CD4-positive, alpha-beta T cell treated with Interleukin-21 for 1 hour (primary cell): ENCODE measurements at regions not wholly inside any gene's neighbourhood (a gene's known extent, or its start where the extent isn't known, plus 50 kb on each side); places are given as distances from the start of the nearest gene placed in this dataset.

Experiments
- DNase-seq: peaks from one replicate; pipeline ENCODE4 v3.0.0-alpha.2; 2020

DNA sequence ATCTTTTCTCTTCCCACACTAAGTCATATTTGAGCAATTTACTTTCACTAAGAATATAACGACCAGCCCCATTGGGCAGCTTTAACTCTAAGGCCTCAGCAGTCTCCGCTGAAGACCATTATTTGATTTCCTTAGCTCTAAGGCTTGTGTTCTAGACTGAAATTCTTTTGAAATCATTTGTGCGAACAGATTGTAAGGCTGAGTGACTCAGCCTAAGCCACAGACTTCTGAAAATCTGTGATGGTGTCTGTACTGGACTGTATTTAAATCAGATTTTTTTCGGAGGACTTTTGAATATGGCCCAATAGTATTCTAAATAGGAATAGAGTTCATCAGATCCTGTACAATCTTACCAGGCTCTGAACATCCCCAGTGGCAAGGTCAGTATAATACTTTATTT lies 150.3 kb upstream of the TECRL start:
- no peak for DNase-seq

DNA sequence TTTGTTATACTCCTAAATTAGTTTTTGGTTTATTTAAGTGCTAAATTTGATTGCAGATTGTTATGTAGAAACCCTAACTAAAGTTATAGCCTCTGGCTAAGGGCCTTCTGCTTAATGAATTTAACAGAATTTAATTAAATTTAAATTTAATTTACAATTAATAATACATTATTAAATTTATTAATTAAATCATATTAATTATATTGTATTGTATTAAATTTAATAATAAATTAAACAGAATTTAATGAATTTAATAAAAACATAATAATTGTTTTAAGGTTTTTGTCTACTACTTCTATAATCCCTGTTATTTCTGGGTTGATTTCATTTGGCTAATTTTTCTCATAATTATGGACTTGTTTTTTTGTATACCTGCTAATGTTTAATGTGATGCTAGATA lies 141.9 kb upstream of the TECRL start:
- no peak for DNase-seq

DNA sequence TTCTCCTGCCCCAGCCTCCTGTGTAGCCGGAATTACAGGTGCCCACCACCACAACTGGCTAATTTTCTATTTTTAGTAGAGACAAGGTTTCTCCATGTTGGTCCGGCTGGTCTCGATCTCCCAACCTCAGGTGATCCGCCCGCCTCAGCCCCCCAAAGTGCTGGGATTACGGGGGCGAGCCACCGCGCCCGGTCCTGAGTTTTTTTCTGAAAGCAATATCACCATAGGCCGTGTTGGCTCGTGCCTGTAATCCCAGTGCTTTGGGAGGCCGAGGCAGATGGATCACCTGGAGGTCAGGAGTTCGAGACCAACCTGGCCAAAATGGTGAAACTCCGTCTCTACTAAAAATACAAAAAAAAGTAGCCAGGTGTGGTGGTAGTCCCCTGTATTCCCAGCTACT lies 136.3 kb upstream of the TECRL start:
- DNase-seq, result no peak

DNA sequence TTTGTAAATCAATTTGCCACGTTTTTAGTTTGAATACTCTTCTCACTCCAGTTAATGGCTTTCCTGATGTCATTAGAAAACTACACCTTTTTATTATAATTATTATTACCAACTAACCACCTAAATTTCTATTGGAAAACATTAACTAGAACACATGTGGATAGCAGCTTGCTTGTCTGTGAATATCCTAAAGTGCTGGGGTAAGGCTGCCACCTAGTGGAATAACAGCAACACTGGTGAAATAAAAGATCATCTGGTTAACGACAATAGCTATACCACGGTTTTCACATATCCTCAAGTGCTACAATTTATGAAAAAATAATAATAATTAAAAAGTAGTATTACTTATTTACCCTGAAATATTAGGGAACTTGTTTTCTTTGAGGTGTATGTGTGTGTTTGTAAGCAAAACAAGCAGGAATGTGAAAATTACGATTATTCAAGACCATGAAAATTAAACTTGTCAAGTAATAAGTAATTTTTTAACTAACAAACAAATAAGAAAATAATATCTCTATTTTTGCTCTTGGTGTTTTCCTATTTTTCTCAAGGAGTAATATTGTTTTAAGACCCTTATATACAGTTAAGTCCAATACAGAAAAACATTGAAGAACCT lies 130.1 kb upstream of the TECRL start:
- peak; percentile 8 for DNase-seq

DNA sequence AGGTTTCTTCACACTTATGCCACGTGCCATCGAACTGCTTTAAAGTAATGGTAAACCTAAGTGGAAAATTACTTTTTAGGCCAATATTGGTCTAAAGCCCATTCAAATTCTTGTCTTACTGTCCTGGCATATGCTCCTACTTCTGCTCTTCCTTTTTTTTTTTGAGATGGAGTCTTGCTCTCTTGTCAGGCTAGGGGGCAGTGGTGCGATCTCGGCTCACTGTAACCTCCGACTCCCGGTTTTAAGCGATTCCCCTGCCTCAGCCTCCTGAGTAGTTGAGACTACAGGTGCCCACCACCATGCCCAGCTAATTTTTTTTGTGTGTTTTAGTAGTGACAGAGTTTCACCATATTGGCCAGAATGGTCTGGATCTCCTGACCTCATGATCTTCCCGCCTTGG lies 129.0 kb upstream of the TECRL start:
- no peak for DNase-seq

DNA sequence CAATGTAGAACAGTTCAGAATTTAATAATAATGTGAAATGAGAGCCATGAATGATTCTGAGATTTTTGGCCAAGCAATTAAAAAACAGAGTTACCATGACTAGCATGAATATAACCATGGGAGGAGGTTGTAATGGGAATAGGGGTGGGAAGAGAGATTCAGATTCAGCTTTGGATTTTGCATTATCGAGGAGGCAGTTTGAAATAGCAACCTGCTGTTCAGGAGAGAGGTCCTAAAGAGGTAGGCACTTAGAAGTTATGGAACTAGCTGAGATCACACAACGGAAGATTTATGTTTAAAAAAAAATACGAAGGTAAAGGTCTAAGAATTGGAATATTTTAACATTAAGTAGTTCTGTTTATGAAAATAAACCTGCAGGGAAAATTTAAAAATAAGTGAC lies 124.4 kb upstream of the TECRL start:
- no peak for DNase-seq

DNA sequence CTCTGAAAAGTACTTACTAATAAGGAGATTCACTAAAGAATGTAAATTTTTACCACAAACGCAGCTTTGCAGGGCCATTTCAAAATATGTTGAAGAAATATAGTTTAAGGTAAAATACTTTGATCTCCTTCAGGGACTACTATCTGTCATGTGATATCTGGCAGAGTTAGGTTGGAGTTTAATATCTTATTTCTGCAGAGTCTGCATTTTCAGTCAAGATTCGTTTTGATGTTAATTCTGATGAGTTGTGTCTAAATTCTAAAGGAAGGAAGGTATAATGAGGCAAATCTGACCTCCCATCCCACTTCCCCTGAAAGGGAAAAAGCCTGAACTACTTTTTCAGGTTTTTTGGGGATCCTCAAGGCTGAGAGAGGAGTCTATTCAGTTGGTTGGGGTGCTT lies 123.9 kb upstream of the TECRL start:
- DNase-seq, result no peak

DNA sequence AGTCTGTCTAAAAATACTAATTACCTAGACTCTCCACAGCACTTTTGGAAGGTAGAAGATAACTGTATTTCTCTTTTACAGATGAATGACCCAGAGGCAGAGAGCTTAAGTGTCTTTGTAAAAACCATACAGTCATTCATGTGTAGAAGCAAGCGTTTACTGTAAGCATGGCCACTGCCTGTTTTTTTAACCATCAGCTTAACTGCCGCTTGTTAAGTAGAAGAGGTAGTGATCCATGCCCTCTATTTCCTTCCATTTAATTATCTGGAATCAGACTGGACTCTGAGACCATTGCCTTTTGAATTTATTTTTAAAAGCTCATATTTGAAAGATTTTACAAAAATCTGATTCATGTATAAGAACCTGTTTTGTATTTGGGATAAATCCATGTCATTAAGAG lies 111.2 kb upstream of the TECRL start:
- no peak for DNase-seq

DNA sequence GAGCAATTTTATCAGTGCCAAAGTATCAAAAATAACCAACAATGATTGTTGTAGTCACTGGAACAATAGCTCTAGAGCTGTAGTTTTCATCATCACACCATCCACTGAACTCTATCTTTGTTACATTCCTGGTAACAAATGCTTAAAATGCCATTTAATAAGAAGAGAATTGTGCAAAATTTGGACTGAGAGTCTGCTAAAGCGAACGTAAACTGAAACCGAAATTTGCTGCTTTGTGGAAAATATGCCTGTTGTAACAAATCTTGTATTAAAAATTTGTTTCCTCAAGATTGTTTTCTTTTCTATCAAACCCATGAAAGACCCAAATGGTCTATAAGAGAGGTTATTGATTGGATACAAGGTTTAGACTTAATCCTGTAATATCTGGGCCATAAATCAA lies 109.3 kb upstream of the TECRL start:
- no peak for DNase-seq

DNA sequence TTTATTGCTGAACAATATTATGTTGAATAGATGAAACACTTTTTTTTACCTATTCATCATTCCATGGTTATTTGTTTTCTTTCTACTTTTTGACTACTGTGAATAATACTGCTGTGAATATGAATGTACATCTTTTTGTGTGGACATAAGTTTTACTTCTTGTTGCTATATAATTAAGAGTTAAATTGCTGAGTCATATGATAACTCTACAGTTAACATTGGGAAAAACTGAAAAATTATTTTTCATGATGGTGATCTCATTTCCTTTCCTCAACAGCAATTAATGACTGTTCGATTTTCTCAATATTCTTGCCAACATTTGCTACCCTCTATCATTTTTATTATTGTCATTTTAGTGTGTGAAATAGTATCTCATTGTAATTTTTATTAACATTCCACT lies 106.9 kb upstream of the TECRL start:
- DNase-seq, result no peak

DNA sequence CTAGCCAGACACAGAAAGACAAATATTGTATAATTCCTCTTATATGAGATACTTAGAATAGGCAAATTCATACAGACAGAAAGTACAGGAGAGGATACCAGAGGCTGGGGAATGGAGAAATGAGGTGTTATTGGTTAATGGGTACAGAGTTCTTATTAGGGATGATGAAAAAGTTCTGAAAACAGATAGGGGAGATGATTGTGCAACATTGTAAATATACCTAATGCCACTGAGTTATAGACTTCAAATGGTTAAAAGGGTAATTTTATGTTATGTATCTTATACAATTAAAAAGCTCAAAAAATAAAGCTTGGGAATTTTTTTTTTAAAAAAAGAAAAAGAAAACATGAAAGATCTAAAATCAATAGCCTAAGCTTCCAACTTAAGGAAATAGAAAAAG lies 98.8 kb upstream of the TECRL start:
- no peak for DNase-seq

DNA sequence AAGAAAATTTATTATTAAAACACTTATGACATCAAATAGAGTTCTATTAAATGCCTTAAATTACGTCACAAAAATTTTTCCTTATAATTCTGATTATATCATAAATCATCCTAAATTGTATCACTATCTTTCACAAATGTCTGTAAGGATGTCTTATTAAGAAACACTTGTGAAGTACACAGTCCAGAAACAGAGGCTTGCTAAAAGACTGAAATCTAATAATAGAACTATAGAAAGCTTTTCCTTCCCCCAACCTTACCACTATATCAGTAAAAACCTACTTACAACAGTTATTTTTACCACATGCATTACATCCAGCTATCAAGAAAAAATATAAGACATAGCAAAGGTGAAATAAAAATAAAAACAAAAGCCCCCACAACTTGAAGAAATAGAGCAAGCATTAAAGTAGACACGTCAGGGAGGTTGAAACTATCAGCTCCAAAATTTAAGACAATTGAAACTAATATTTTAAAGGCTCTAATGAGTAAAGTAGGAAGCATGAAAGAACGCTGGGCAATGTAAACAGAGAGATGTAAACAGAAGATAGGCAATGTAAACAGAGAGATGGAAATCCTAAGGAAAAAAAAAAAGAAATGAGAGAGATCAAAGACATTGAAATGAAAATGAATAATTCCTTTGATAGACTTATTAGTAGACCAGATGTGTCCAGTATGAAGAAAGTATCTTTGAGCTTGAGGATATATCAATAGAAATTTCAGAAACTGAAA lies 94.9 kb upstream of the TECRL start:
- DNase-seq, result no peak

DNA sequence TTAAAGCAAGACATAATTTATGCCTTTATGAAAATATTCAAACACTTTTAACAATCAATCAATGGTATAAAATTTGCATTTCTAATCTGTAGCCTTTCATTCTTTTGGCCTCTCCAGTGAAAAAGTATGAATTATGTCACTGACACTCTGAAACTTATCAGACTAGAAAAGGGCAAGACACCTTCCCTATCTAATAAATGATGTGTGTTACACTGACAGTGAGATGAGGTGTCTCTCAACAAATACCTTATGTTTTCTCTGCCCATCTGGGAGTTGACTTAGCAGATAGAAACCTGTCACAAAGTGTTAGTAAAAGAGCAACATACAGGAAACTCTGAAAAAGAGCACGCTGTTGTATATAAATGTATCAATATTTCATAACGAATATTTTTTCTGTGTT lies 94.2 kb upstream of the TECRL start:
- no peak for DNase-seq

DNA sequence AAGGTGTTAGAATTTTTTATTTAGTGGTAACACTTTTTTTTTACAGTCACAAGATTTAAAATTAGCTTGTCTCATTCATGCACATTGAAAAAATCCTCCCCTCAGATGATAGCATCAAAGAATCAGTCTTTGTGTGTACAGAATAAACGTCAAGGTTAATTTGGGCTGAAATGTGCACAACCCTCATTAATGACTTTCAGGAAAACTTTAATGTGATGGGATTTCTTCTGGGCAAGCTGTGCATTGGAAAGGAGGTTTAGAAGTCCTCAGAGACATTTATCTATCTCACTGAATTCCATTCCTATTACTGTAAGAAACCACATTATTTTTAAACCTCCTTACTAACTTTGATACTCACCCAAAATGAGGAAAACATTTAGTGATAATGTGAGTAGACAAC lies 88.2 kb upstream of the TECRL start:
- no peak for DNase-seq

DNA sequence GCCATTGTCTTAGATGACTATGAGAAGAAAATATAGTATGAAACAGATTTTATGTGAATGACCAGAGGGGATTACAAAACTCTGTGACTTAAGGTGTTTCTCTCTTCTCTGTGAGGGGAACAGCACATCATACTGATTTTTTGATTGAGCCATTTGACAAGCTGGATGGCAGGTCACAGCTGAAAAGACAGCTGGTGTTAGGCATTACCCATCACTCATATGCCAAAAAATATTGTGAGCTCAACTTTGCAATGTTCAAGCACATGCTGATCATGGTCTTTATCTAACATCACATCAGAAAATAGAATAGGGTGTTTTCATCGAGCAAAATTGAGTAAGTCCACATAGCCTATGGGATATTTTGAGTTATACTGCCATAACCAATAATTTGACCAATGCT lies 86.7 kb upstream of the TECRL start:
- DNase-seq, result no peak

DNA sequence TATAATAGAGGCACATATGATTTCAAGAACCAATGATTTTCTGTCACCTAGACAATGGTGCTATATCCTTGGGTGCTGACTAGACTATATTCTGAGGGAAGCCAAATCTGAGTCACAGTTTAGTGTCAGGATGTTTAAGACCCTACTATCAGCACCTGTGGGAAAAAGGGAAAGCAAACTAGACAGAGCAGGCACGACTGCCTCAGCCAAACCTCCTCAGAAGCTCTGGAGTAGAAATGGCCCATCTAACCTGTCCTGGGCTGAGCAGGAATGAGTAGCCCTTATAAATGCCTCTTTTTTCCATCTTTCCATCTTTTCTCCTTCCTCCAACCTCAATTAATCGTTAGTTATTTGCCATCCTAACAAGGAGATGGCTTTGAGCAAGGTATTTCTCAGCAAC lies 80.4 kb upstream of the TECRL start:
- DNase-seq, result no peak

DNA sequence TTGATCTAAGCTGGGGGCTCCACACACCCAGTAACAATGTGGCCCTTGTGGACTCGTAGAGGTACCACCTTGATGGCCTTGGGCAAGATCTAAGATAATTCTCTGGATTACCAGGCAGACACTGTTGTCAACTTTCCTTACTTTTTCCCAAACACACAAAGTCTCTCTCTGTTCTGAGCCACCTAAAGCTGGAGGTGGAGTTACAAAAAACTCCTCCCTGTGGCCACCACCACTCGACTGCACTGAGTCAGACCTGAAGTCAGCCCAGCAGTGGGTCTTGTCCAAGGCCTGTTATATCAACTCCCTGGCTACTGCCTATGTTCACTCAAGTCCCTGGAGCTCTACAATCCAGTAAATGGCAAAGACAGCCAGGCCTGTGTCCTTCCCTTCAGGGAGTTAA lies 70.1 kb upstream of the TECRL start:
- no peak for DNase-seq

DNA sequence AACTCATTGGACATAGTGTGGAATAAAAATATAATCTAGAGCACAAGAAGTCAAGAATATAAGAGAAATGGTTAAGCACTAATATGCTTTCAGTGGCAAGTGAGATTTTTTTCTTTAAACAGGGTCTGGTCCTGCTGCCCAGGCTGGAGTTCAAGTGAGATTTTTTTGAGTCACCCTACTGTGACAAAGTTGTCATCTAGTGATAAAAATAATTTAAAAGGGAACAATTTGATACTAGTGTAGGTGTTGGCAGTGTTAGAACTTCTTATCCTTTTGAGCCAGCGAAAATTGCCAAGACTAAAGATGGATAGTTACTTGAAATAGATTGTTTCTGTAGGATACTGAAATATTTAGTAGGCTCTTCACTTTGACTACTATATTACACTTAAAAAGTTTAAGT lies 67.9 kb upstream of the TECRL start:
- no peak for DNase-seq

DNA sequence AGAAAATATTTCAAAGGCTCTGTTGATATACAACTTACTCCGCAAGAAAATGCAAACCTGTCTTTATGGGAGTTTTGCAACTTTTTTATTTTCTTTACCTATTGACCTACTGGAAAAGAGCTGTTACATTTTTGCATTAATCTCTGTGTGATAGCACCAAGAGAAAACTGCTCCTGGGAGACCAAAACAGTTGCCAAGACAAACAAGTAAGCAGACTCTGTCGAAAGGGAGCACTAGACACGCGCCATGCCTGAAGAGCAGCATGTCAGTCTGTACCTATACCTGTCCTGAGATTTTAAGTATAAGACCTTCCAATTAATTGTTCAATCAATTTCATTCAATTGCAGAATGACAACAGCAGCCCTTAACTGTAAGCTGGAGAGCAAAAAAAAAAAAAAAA lies 56.0 kb upstream of the TECRL start:
- no peak for DNase-seq

DNA sequence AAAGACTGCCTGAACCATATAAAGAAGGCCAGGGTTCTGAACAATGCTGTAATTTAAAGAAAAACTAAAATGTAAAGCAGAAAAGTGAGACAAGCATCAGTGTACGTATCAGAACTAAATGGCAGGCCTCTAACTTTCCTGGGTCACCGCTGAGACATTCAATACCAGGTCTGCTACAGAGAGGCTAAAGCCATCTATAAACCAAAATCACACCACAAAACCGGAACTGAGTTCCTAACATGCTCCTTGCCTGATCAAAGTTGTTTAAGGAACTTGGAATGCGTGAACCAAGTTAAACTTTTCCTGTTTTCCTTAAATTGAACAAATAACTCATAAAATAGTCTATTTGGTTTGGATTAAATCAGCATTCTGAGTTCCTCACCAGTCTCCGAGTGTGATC lies 55.3 kb upstream of the TECRL start:
- no peak for DNase-seq
